Cardiac muscle cell (in vitro differentiated cells and primary cell): ENCODE measurements at regions not wholly inside any gene's neighbourhood (a gene's known extent, or its start where the extent isn't known, plus 50 kb on each side); places are given as distances from the start of the nearest gene placed in this dataset.

ENCODE experiments used
- DNase-seq, 2 donors: peaks; one replicate each; pipeline versions ENCODE4 v3.0.0 to v3.0.0-alpha.2; 2010 to 2017; ENCODE audit warnings: low read depth in 1 of 2, low spot score in 1 of 2
- H3K27ac ChIP-seq: fragments of 200-600 bp; sonication (generic); 2 replicates; pipeline ENCODE4 v1.5.1; 2016
- H3K27me3 ChIP-seq: fragments of 200-600 bp; sonication (generic); 2 replicates; pipeline ENCODE4 v1.6.0; 2016; ENCODE audit warnings: control low read depth
- H3K36me3 ChIP-seq: fragments of 200-600 bp; sonication (generic); 2 replicates; pipeline ENCODE4 v1.5.1; 2016; ENCODE audit warnings: control low read depth
- H3K4me1 ChIP-seq: fragments of 200-600 bp; sonication (generic); 2 replicates; pipeline ENCODE4 v1.8.1; 2017; ENCODE audit warnings: low read depth, mild to moderate bottlenecking, mixed run types
- H3K4me3 ChIP-seq: fragments of 200-600 bp; sonication (generic); 2 replicates; pipeline ENCODE4 v1.5.1; 2016; ENCODE audit warnings: mild to moderate bottlenecking
- H3K9me3 ChIP-seq: fragments of 200-600 bp; sonication (generic); 2 replicates; pipeline ENCODE4 v1.5.1; 2017; ENCODE audit warnings: low read depth, mild to moderate bottlenecking, control low read depth
- TF ChIP-seq, protein P1 (sequence below): IDR thresholded peaks from 2 replicates; pipeline ENCODE4 v1.5.1; 2012; ENCODE audit warnings: low read depth, mild to moderate bottlenecking, low read length

DNA sequence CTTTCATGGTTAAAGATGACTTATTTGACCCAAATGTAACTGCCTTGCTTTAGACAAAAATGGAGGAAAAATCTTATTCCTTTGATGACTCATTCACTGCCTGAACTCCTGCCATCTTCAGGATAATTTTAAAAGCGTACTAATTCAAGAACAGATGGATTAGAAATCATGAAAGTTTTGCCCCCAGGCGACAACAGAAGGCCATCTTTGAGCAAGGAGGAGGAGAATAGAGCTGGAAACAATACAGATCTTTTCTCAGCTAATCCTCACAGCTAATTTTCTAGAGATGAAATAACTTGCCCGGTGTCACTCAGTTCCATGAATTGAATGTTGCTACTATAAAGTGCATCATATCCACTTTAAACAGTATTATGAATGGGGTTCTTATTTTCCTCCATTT is 324.7 kb upstream of the RARB start:
- H3K9me3 ChIP-seq, result no peaks in the 10 kb centered on the region
- no peaks in the 10 kb centered on the region for H3K27me3 ChIP-seq
- no peak for DNase-seq
- H3K4me1 ChIP-seq, result no peaks in the 10 kb centered on the region
- no peaks in the 10 kb centered on the region for H3K36me3 ChIP-seq
- no peak overlapping the region for H3K27ac ChIP-seq
- H3K4me3 ChIP-seq, result no peak overlapping the region
- TF ChIP-seq, protein P1, sequence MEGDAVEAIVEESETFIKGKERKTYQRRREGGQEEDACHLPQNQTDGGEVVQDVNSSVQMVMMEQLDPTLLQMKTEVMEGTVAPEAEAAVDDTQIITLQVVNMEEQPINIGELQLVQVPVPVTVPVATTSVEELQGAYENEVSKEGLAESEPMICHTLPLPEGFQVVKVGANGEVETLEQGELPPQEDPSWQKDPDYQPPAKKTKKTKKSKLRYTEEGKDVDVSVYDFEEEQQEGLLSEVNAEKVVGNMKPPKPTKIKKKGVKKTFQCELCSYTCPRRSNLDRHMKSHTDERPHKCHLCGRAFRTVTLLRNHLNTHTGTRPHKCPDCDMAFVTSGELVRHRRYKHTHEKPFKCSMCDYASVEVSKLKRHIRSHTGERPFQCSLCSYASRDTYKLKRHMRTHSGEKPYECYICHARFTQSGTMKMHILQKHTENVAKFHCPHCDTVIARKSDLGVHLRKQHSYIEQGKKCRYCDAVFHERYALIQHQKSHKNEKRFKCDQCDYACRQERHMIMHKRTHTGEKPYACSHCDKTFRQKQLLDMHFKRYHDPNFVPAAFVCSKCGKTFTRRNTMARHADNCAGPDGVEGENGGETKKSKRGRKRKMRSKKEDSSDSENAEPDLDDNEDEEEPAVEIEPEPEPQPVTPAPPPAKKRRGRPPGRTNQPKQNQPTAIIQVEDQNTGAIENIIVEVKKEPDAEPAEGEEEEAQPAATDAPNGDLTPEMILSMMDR, result no peak

DNA sequence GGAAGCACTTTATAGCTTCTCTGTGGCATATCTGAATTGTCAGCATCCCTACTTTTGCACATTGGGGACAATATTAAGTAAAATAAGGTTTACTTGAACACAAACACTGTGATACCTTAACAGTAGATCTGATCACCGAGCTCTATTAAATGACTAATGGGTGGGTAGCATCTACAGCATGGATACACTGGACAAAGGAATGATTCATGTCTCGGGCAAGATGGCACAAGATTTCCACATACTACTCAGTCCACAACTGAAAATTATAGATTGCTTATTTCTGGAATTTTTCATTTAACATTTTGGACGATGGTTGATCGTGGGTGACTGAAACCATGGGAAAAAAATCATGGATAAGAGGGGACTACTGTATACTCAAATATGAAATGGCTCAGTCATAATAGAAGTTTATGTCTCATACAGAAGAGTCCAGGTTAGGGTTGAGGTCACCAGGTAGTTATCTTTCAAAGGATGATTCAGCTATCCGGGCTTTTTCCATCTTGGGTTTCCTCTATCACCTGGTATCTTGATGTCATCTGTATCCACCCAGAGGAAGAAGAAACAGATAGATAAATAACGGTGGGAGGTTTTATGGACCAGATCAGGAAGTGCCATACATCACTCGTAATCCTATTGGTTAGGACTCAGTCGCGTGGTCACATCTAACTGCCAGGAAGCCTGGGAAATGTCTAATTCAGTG is 320.0 kb upstream of the RARB start:
- Histone ChIP-seq H3K4me3 (no peak overlapping the region), H3K4me1 (no peaks in the 10 kb centered on the region), H3K27me3 (no peaks in the 10 kb centered on the region), H3K27ac (no peak overlapping the region), H3K9me3 (no peaks in the 10 kb centered on the region), H3K36me3 (no peaks in the 10 kb centered on the region)
- DNase-seq, result no peak
- TF ChIP-seq, protein P1, result no peak

DNA sequence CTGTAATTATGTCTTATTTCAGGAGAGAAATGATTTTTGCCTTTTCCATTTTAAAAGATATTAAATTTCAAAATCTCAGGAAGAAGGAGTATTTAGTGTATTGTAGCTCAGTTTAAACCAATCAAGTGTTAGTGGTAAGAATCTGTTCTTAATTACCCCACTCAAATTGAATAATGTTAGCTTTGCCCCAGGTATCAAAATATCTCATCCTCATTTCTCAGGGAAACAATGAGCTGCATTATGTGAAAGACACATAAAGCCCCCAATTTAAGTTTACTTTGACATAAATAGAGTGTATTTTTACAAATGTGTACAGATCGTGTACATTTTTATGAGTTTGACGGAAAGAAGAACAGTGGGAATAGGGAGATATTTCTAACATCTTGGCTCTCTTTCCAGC is 317.4 kb upstream of the RARB start:
- Histone ChIP-seq H3K4me1 (peaks cover 9% of the 10 kb centered on the region), H3K36me3 (no peaks in the 10 kb centered on the region), H3K9me3 (no peaks in the 10 kb centered on the region), H3K27ac (no peak overlapping the region), H3K4me3 (no peak overlapping the region), H3K27me3 (no peaks in the 10 kb centered on the region)
- TF ChIP-seq, protein P1, result no peak
- no peak for DNase-seq

DNA sequence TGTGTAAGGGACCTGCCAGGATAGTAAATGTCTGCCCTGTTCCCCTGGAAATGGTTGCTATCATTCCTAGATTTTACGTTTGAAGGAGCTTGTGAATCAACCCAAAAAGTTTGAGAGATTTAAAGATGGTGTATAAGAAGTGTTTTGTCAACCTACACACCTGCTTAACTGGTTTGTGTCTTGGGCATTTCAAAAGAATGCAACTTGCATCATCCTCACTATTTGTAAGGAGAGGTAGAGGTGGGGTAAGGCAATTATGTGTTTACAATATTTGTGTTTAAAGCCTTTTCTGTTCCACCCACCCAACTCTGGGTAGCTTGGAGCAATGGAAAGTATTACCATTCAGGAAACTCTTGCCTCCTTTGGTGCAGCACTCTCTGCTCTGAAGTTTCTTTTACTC is 314.2 kb upstream of the RARB start:
- no peak overlapping the region for H3K4me3 ChIP-seq
- DNase-seq, result no peak
- no peaks in the 10 kb centered on the region for H3K36me3 ChIP-seq
- H3K4me1 ChIP-seq, result peaks cover 9% of the 10 kb centered on the region
- no peaks in the 10 kb centered on the region for H3K27me3 ChIP-seq
- TF ChIP-seq, protein P1, result no peak
- no peak overlapping the region for H3K27ac ChIP-seq
- H3K9me3 ChIP-seq, result no peaks in the 10 kb centered on the region

DNA sequence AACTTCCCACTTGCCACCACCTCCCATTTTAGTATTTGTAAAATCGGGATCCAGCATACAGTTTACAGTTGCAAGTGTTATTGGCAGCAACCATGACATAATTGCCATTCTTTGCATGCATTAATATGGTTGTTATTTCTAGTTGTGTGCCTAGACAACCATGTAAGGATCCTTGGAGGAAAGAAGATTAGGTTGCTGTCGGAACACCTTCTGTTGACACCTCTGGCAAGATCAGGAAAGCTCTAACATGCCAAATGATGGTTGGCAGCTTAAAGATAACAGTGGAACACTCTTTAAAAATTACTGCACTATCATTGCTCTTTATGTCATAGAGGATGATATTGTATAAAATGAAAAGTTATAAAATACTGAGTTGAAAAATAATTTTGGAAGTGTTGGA is 313.5 kb upstream of the RARB start:
- Histone ChIP-seq H3K27ac (no peak overlapping the region), H3K27me3 (no peaks in the 10 kb centered on the region), H3K36me3 (no peaks in the 10 kb centered on the region), H3K4me3 (no peak overlapping the region), H3K9me3 (no peaks in the 10 kb centered on the region), H3K4me1 (peaks cover 9% of the 10 kb centered on the region)
- DNase-seq, result no peak
- TF ChIP-seq, protein P1, result no peak
